ENCODE measurements at regions not wholly inside any gene's neighbourhood (a gene's known extent, or its start where the extent isn't known, plus 50 kb on each side); places are given as distances from the start of the nearest gene placed in this dataset.

DNA sequence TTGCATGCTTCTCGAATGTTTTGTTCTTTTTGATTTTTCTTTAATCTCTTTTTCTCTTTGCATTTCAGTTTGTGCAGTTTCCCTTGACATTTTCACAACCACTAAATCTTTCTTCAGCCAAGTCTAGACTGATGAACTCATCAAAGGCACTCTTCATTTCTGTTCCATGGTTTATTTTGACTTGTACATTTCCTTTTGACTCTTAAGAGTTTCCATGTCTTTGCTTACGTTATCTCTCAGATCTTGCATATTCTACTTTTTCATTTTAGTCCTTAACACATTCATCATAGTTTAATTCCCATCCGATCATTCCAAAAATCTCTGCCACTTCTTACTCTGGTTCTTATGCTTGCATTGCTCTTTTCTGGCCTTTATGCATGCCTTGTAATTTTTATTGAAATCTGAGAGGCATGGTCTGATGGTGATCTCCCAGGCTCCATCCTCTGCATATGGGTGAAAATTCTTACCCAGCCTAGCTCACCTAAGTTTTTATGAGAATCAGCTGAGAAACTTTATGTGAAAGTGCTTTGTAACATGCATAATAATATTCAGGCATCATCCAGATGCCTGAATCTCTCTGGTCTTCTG lies 202.8 kb upstream of the IGFBP3 start:
- no peak overlapping the region for H3K27ac ChIP-seq (ENCODE audit: low read depth, low read length)
- no peaks in the 10 kb centered on the region for H3K9me3 ChIP-seq (ENCODE audit: control insufficient read depth in 1 of 2, insufficient read depth in 1 of 2, low read depth in 1 of 2, low read length in 2 of 2)
- H3K36me3 ChIP-seq (ENCODE audit: control insufficient read depth in 1 of 2, insufficient read depth in 2 of 2, low read length in 2 of 2), result no peaks in the 10 kb centered on the region
- no peak for ATAC-seq
- no peak overlapping the region for H3K4me3 ChIP-seq (replicated peaks in 1 of 2; ENCODE audit: low read depth in 1 of 2, low read length in 2 of 2)
- no peaks in the 10 kb centered on the region for H3K9me2 ChIP-seq (ENCODE audit: insufficient read depth)
- ChIA-PET RAD21 (ENCODE audit: low non-redundant PET in 1 of 2, low total read pairs in 2 of 2, uncharacterized antibody in 2 of 2, unreplicated experiment in 2 of 2) (no interaction called here), POLR2A (no interaction called here), CTCF (no interaction called here)
- H3K4me1 ChIP-seq (ENCODE audit: control insufficient read depth in 1 of 2, insufficient read depth in 2 of 2, low read length in 2 of 2), result no peaks in the 10 kb centered on the region
- H3K79me2 ChIP-seq (ENCODE audit: insufficient read depth, low read length), result no peaks in the 10 kb centered on the region
- intact Hi-C loops (cut with micrococcal nuclease), result no loop called here
- no TSS peak for BruUV-seq (replicated peaks)
- no peak for DNase-seq (ENCODE audit: low read depth, low spot score)
- no peak overlapping the region for H3K9ac ChIP-seq (ENCODE audit: low read length)
- H4K20me1 ChIP-seq (ENCODE audit: insufficient read depth), result no peaks in the 10 kb centered on the region
- no peak overlapping the region for H3K4me2 ChIP-seq (ENCODE audit: low read length)
- no peaks in the 10 kb centered on the region for H3K27me3 ChIP-seq (ENCODE audit: insufficient read depth, low read length)
- TF ChIP-seq ZNF274 (IDR thresholded peaks at IDR 0.05; ENCODE audit: low read depth, low read length) (no peak), POLR2A (IDR thresholded peaks at IDR 0.05; ENCODE audit: borderline replicate concordance, extremely low read depth, insufficient read depth, insufficient read length) (no peak), CTCF (IDR thresholded peaks at IDR 0.05 in 2 of 3, conservative IDR thresholded peaks at IDR 0.05 in 1 of 3; ENCODE audit: borderline replicate concordance in 1 of 3, insufficient read depth in 1 of 3, low read depth in 2 of 3, low read length in 2 of 3) (no peak), RAD21 (IDR thresholded peaks at IDR 0.05; ENCODE audit: low read depth) (no peak), ELF1 (IDR thresholded peaks at IDR 0.05; ENCODE audit: borderline replicate concordance, low read depth) (no peak), EZH2 (IDR thresholded peaks at IDR 0.05) (no peak), SP1 (IDR thresholded peaks at IDR 0.05; ENCODE audit: low read depth) (no peak), YY1 (IDR thresholded peaks at IDR 0.05; ENCODE audit: extremely low read depth, insufficient replicate concordance, low read depth, low read length) (no peak), SRF (IDR thresholded peaks at IDR 0.05; ENCODE audit: low read depth) (no peak), JUND (IDR thresholded peaks at IDR 0.05) (no peak), SIN3A (IDR thresholded peaks at IDR 0.05; ENCODE audit: low read depth) (no peak), REST (IDR thresholded peaks at IDR 0.05; ENCODE audit: low read depth) (no peak), ATF3 (IDR thresholded peaks at IDR 0.05) (no peak), CEBPB (IDR thresholded peaks at IDR 0.05; ENCODE audit: low read depth) (no peak), TCF7L2 (IDR thresholded peaks at IDR 0.05; ENCODE audit: borderline replicate concordance, extremely low read depth, insufficient read depth, insufficient read length) (no peak), EZH2phosphoT487 (IDR thresholded peaks at IDR 0.05; ENCODE audit: borderline replicate concordance) (no peak), CBX3 (IDR thresholded peaks at IDR 0.05; ENCODE audit: low read depth) (no peak), ZFX (IDR thresholded peaks at IDR 0.05) (no peak), POLR2AphosphoS5 (IDR thresholded peaks at IDR 0.05; ENCODE audit: low read depth, low read length) (no peak), EGR1 (IDR thresholded peaks at IDR 0.05; ENCODE audit: low read depth) (no peak)
- H2AFZ ChIP-seq (ENCODE audit: low read depth, low read length, poor library complexity, severe bottlenecking), result no peak overlapping the region
